ENCODE measurements at regions not wholly inside any gene's neighbourhood (a gene's known extent, or its start where the extent isn't known, plus 50 kb on each side); places are given as distances from the start of the nearest gene placed in this dataset.

DNA sequence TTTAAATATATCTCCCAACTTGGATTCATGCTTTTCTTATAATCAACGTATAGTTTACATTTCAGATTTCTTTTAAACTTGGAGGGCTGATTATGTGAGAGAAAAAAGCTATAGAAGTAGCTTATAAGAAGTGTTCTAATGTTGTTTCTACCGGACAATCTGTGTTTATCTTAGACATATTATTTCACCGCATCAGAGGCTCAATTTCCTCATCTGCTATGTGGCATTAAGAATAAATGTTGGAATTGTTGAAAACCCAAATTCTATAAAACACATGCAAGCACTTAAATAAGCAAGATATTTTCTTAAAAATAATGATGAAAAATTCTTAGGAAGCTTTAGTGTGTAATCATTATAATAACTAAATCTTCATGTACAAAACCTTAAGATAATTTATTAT is 407.9 kb downstream of the HRH4 start:
- Histone ChIP-seq H3K4me1 (no peaks in the 10 kb centered on the region), H3K9me3 (no peaks in the 10 kb centered on the region), H3K4me3 (no peak overlapping the region), H3K27me3 (no peaks in the 10 kb centered on the region), H3K27ac (no peak overlapping the region), H3K36me3 (ENCODE audit: low read depth, missing control alignments) (no peaks in the 10 kb centered on the region)
- TF ChIP-seq POLR2A (IDR thresholded peaks at IDR 0.05): no peak
- TF ChIP-seq, protein P1, sequence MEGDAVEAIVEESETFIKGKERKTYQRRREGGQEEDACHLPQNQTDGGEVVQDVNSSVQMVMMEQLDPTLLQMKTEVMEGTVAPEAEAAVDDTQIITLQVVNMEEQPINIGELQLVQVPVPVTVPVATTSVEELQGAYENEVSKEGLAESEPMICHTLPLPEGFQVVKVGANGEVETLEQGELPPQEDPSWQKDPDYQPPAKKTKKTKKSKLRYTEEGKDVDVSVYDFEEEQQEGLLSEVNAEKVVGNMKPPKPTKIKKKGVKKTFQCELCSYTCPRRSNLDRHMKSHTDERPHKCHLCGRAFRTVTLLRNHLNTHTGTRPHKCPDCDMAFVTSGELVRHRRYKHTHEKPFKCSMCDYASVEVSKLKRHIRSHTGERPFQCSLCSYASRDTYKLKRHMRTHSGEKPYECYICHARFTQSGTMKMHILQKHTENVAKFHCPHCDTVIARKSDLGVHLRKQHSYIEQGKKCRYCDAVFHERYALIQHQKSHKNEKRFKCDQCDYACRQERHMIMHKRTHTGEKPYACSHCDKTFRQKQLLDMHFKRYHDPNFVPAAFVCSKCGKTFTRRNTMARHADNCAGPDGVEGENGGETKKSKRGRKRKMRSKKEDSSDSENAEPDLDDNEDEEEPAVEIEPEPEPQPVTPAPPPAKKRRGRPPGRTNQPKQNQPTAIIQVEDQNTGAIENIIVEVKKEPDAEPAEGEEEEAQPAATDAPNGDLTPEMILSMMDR (IDR thresholded peaks at IDR 0.05): no peak
- intact Hi-C loops (cut with DNase I; ENCODE audit: low total_unique reads): no loop called here
- no peak for DNase-seq
- WGBS, 2 donors: 82 to 83% methylated on average over 3 of the region's 3 CpGs

- WGBS, 2 donors: 55 to 60% methylated on average over 4 of the region's 4 CpGs
- no peaks in the 10 kb centered on the region for H3K36me3 ChIP-seq (ENCODE audit: low read depth, missing control alignments)
- no peaks in the 10 kb centered on the region for H3K9me3 ChIP-seq
- no peak for DNase-seq
- no peak for TF ChIP-seq POLR2A (IDR thresholded peaks at IDR 0.05)
- TF ChIP-seq, protein P1 (IDR thresholded peaks at IDR 0.05): no peak
- H3K4me1 ChIP-seq: no peaks in the 10 kb centered on the region
- intact Hi-C loops (cut with DNase I; ENCODE audit: low total_unique reads): no loop called here
- H3K4me3 ChIP-seq: no peak overlapping the region
- no peaks in the 10 kb centered on the region for H3K27me3 ChIP-seq
- no peak overlapping the region for H3K27ac ChIP-seq
Measured at GRCh38 chr18:24868760-24869237, 408.4 kb downstream of the HRH4 start.

GRCh38 chr18:24869285-24869684 is 408.8 kb downstream of the HRH4 start:
- no peaks in the 10 kb centered on the region for H3K9me3 ChIP-seq
- H3K4me1 ChIP-seq: peaks cover 2% of the 10 kb centered on the region
- H3K27ac ChIP-seq: no peak overlapping the region
- no peak for DNase-seq
- 83 to 86% methylated on average over 3 of the region's 3 CpGs for WGBS, 2 donors
- H3K36me3 ChIP-seq (ENCODE audit: low read depth, missing control alignments): no peaks in the 10 kb centered on the region
- no peak for TF ChIP-seq POLR2A (IDR thresholded peaks at IDR 0.05)
- TF ChIP-seq, protein P1 (IDR thresholded peaks at IDR 0.05): no peak
- H3K27me3 ChIP-seq: no peaks in the 10 kb centered on the region
- intact Hi-C loops (cut with DNase I; ENCODE audit: low total_unique reads): no loop called here
- no peak overlapping the region for H3K4me3 ChIP-seq

DNA sequence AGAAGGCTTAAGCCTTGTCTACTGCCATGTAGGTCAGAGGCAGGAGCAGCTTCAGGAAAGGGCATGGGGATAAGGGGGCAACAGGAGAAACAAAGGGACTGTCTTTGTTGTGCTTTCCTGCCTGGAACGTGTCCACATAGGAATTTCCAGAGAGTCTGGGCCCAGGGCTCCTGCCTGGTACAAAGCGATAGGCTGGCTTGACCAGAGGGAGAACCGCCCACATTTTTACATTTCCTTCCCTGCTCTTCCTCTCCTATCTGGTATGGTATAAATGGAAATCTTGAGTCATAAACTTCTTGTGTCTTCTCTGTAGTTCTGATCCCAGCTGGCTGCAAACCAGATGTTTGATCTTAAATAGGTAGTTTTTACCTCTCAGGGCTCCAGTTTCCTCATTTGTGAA is 414.8 kb downstream of the HRH4 start:
- TF ChIP-seq POLR2A (IDR thresholded peaks at IDR 0.05): no peak
- TF ChIP-seq, protein P1 (IDR thresholded peaks at IDR 0.05): no peak
- Histone ChIP-seq H3K9me3 (no peaks in the 10 kb centered on the region), H3K27me3 (no peaks in the 10 kb centered on the region), H3K4me3 (no peak overlapping the region), H3K27ac (no peak overlapping the region), H3K36me3 (ENCODE audit: low read depth, missing control alignments) (no peaks in the 10 kb centered on the region), H3K4me1 (peaks cover 10% of the 10 kb centered on the region)
- WGBS, 2 donors: 82 to 89% methylated on average over 3 of the region's 3 CpGs
- no peak for DNase-seq
- intact Hi-C loops (cut with DNase I; ENCODE audit: low total_unique reads): no loop called here

GRCh38 chr18:24875777-24876176 is 415.3 kb downstream of the HRH4 start:
- DNase-seq: no peak
- no peaks in the 10 kb centered on the region for H3K36me3 ChIP-seq (ENCODE audit: low read depth, missing control alignments)
- 70 to 83% methylated on average over 1 of the region's 1 CpG for WGBS, 2 donors
- H3K4me1 ChIP-seq: peaks cover 10% of the 10 kb centered on the region
- no peaks in the 10 kb centered on the region for H3K27me3 ChIP-seq
- H3K4me3 ChIP-seq: no peak overlapping the region
- no peak overlapping the region for H3K27ac ChIP-seq
- intact Hi-C loops (cut with DNase I; ENCODE audit: low total_unique reads): no loop called here
- no peak for TF ChIP-seq POLR2A (IDR thresholded peaks at IDR 0.05)
- TF ChIP-seq, protein P1 (IDR thresholded peaks at IDR 0.05): no peak
- H3K9me3 ChIP-seq: no peaks in the 10 kb centered on the region

Measured in testis (tissue), 2 donors.